ENCODE measurements at regions not wholly inside any gene's neighbourhood (a gene's known extent, or its start where the extent isn't known, plus 50 kb on each side); places are given as distances from the start of the nearest gene placed in this dataset.

GRCh38 chr16:9412915-9413264, 321.4 kb downstream of the HAPSTR1 start:
- DNase-seq (ENCODE audit: low read depth), result no peak

GRCh38 chr16:9415545-9415944, 324.1 kb downstream of the HAPSTR1 start:
- DNase-seq (ENCODE audit: low read depth), result no peak

DNA sequence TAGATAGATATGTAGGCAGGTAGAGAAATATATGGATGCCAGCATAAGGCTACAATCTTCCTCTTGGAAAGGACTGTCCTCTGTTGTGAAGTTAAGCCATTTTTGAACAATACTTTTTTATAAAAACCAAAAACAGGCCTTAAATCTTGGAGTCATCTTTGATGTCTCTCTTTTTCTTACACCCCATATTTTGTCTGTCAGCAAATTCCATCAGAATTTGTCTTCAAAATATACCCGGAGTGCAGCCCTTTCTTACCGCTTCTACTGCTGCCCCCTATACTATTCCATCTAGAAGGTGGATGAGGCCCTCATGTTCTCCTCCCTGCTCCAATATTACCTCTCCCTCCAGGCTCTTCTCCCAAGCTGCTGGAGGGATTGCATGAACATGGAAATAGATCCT, 326.5 kb downstream of the HAPSTR1 start:
- DNase-seq (ENCODE audit: low read depth), result no peak

- DNase-seq (ENCODE audit: low read depth), result no peak
Observed at GRCh38 chr16:9419161-9419560, 327.7 kb downstream of the HAPSTR1 start.

- no peak for DNase-seq (ENCODE audit: low read depth)
Observed at GRCh38 chr16:9422762-9423513, 331.5 kb downstream of the HAPSTR1 start.

GRCh38 chr16:9425236-9425635, 333.8 kb downstream of the HAPSTR1 start:
- no peak for DNase-seq (ENCODE audit: low read depth)

- no peak for DNase-seq (ENCODE audit: low read depth)
Observed at GRCh38 chr16:9428355-9429005, 337.0 kb downstream of the HAPSTR1 start.

GRCh38 chr16:9429646-9430330, 338.3 kb downstream of the HAPSTR1 start:
- no peak for DNase-seq (ENCODE audit: low read depth)

DNA sequence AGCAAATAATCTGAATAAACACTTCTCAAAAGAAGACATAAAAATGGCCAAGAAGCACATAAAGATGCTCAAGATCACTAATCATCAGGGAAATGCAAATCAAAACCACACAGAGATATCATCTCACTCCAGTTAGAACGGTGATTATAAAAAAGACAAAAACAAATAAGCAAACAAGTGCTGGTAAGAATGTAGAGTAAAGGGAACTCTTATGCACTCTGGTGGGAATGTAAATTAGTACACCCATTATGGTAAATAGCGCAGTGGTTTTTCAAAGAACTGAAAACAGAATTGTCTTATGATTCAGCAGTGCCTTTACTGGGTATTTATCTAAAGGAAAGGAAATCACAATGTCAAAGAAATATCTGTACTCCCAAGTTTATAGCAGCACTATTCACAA, 343.2 kb downstream of the HAPSTR1 start:
- DNase-seq (ENCODE audit: low read depth), result no peak

- no peak for DNase-seq (ENCODE audit: low read depth)
Observed at GRCh38 chr16:9436175-9436574, 344.7 kb downstream of the HAPSTR1 start.

DNA sequence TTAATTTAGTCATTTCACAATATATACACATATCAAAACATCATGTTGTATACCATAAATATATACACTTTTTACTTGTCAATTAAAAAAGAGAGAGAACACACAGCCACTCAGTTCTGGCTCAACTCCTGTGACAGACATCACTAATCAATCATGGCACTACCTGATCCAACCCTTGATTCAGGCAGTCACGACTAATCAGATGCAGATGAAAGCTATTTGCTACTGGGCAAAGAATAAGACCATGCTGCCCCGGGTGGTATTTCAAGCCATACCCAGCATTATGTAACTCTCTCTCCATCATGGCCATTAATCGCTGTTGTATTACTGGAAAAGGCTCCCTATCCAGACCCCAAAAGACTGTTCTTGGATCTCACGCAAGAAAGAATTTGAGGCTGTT, 345.7 kb downstream of the HAPSTR1 start:
- no peak for DNase-seq (ENCODE audit: low read depth)

DNA sequence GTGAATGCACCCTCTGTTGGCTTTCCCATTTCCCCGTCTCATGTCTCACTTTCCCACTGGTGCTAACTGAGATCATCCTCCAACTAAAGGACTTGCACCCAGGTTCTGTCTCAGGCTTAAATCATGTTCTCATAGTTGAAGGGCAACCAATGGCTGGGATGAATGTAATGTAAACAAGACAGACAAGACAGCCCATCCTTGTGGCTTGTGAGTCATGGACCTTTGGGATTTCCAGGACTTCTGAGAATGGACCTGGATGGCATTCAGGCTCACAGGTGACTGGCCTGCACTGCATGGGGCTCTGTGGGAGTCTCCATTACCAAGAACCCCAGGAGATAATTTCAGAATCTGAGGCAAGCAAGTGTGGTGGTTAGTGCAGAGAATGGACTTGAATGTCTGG, 347.5 kb downstream of the HAPSTR1 start:
- DNase-seq (ENCODE audit: low read depth), result no peak

- DNase-seq (ENCODE audit: low read depth), result no peak
Observed at GRCh38 chr16:9441012-9441411, 349.6 kb downstream of the HAPSTR1 start.

DNA sequence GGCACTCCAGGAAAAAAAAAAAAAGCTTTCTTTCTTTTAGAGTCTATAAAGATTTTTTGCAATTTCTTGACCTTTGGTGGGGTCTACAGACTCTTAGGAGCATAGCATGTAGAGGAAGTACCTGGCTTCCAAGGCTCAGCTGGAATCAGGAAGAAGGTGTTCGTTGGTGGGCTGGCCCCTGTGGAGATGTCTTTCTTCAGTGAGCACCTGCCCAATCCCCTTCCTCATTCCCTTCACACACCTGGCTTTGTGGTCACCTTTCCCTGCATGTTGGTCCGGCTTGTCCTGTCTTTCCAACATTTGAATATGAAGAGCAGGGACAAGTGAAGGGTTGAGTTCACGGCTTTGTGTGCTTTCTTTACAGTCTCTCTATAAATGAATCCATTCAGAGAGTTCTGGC, 352.4 kb downstream of the HAPSTR1 start:
- DNase-seq (ENCODE audit: low read depth), result no peak

GRCh38 chr16:9446471-9447194, 355.2 kb downstream of the HAPSTR1 start:
- DNase-seq (ENCODE audit: low read depth), result no peak

GRCh38 chr16:9447195-9447551, 355.7 kb downstream of the HAPSTR1 start:
- DNase-seq (ENCODE audit: low read depth), result no peak

DNA sequence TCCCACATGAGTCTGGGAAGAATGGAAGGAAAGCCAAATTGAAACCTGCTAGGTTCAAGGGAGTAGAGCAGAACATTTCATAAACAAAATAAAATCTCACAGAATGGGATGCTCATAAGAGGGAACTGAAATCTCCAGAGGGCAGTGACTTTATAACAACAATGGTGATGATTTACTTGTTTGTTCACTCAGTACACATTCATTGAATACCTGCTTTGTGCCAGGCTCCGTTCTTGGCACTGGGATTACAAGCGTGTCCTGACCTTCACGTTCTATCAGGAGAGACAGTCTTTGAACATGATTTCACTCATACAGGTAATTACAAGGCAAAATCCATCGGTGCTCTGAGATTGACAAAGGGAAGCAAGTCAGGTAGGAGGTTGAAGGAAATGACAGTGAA, 356.3 kb downstream of the HAPSTR1 start:
- DNase-seq (ENCODE audit: low read depth), result no peak

DNA sequence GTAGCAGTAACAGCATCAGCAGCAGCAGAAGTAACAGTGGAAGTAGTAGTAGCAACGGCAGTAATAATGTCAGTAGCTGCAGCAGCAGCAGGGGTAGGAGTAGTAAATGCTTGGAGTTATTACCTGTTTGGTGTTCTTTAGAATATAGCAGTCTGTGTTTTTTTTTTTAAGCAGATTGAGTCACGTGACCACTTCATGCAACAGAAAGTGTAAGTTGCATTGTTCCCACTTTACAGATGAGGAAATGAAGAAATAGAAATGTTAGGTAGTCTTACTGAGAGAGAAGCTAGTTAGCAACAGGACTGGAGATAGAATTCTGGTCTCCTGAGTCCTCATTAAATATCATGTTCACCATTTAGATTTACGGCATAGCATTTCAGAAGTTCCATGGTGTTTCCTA, 358.2 kb downstream of the HAPSTR1 start:
- DNase-seq (ENCODE audit: low read depth), result no peak

DNA sequence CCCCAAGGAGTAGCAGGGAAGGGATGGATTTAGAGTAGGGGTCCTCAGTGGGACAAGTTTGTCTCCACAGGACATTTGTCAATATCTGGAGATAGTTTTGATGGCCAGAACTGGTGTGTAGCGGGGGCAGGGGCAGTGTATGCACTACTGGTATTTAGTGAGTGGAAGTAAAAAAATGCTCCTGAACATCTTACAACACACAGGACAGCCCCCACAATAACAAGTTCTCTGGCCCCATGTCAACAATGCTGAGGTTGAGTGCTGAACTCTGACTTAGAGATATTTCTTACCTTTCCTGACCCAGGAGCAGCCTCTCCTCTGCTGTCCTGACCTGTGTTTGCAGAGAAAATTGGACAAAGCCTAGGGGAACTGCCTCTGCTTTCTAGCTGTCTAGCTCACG, 365.8 kb downstream of the HAPSTR1 start:
- DNase-seq (ENCODE audit: low read depth), result no peak

DNA sequence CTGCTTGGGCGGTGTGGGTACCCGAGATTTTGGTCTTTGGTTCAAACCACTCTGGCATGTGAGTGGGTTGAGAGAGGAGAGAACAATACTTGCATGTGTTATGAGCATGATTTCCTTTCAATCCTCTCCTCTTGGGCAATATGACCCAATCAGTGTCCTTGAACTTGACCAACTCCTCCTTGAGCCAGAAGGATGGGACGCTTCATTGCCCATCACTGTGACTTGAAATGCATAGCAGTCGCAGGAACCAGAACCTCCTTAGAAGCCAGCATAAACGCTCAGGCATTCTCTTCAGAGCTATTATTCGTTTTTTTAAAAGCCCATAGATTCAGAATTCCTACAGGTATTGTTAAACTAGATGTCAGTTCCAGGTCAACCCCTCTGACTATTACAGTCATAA, 367.4 kb downstream of the HAPSTR1 start:
- no peak for DNase-seq (ENCODE audit: low read depth)

- no peak for DNase-seq (ENCODE audit: low read depth)
Observed at GRCh38 chr16:9462984-9463383, 371.5 kb downstream of the HAPSTR1 start.

DNA sequence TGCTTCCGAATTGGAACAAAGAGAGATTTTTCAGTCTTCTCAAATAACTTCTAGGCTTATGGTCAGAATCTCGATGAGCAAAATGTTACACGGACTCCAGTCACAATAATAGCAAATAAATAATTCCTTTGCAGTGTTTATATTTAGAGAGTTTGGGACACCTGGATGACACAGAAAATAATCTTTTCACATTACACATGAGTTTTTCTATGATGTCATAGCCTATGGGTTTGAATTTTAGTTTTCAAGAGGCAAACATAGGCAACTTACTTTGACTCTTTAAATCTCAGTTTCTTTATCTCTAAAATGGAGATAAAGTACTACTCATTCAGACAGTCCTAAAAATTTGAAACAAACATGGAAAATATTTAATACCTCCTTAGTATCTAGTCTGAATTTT, 372.0 kb downstream of the HAPSTR1 start:
- no peak for DNase-seq (ENCODE audit: low read depth)

DNA sequence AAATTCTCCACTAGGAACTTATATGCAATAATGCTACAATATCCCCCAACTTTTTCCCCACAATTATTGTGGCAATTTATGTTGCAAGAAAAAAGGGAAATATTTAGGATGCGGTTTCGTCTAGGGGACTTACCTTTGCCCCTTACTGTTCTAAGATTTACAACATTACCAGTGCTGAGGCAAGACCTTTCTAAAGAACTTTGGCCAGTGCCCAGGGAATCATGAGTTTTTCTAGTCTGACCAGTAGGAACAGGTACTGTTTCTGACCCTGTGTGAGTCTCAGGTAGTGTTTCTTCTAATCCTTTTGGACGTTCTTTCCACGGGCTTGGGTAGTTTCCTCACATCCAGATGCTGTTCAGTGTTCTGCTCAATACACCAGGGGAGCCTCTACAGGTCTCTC, 373.7 kb downstream of the HAPSTR1 start:
- no peak for DNase-seq (ENCODE audit: low read depth)
